ENCODE measurements at regions not wholly inside any gene's neighbourhood (a gene's known extent, or its start where the extent isn't known, plus 50 kb on each side); places are given as distances from the start of the nearest gene placed in this dataset.

GRCh38 chr4:67084783-67085182 lies 460.5 kb downstream of the CENPC start:
- TF ChIP-seq CTCF (IDR thresholded peaks at IDR 0.05; ENCODE audit: low read depth, low read length, poor library complexity, severe bottlenecking) (no peak), EZH2phosphoT487 (IDR thresholded peaks at IDR 0.05; ENCODE audit: borderline replicate concordance, low read length) (no peak)
